ENCODE measurements at regions not wholly inside any gene's neighbourhood (a gene's known extent, or its start where the extent isn't known, plus 50 kb on each side); places are given as distances from the start of the nearest gene placed in this dataset.
"Not testable (repeated sequence)": the region's sequence is repeated elsewhere in the genome, so short reads cannot be mapped to it uniquely, and the experiment has no call there.

DNA sequence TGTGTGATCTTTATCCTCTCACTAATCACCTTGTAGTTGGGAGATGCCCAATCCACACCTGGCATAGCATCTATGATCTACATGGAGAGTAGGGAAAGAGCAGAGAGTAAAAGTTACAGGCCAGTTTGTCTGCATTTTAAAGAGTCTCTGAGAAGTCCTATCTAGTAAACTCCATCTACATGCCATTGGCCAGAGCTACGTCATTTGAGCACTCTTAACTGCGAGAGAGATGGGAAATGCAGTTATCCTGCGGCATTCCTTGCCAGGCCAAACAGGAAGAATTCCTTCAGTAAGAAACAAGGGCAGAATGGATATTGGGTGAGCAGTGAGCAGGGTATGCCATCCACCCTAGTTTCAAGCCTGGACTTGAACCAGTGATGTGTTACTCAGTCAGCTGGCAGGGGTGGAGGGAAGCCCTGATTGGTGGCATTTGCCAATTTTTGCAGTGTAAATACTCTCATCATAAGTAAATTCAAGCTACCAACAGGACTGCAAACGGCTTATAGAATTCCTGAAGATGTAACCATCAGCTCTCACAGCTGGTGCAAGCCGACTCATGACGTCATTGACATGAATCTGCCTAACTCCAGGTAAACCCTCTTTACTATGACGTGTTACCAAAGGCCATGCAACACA is 156.8 kb upstream of the MSX2 start:
- in situ Hi-C loops (cut with MboI; ENCODE audit: low sequenced_read_pairs): no loop called here

DNA sequence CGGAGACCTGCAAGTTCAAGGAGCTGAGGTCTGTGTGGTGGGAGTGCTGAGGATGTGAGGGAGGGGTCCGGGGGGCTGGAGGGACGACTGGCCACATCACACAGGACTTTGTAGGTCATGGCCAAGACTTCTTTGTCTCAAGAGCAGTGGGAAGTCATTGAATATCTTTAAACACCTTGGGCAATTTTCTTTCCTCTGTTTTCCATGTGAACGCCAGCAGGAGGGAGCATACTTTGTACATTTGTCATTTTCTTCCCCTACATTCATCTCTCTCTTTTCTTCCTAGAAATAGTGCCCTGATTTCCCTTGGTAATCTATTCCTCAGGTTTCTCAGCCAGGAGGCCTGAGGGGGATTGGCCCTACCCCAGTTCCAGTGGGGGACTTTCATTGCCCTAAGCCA is 153.7 kb upstream of the MSX2 start:
- in situ Hi-C loops (cut with MboI; ENCODE audit: low sequenced_read_pairs): no loop called here

DNA sequence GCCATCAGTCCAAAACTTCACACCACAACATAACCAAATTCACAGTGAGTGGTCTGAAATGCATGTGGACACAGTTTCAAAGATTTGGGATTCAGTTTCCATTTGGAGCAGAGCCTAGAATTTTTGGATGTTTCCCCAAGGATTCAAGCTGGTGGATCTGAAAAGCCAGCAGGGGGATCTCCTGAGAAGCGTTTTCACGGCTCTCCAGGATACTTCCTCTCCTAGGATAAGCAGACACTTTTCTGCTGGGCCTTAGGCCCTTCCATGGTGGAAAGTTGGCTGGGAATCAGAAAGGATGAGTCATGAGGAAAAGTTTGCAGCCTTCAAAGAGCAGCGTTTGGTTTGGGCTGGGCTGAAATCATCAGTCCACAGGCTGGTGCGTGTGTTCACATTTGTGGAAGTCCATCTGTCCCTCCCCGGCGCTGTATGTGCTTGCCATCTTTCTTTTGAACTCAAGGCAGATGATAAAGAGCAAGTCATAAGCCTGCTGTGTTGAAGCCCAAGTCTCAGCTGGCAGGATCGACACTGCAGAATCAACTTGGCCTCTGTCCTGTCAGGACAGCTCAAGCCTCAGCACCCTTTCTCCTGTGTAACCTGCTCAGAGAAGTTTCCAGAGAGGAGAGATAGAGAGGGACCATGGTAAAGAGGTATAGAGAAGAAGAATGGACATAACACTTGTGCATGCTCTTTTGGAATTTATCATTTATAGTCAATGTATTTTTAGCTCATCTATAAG is 152.6 kb upstream of the MSX2 start:
- in situ Hi-C loops (cut with MboI; ENCODE audit: low sequenced_read_pairs): no loop called here

DNA sequence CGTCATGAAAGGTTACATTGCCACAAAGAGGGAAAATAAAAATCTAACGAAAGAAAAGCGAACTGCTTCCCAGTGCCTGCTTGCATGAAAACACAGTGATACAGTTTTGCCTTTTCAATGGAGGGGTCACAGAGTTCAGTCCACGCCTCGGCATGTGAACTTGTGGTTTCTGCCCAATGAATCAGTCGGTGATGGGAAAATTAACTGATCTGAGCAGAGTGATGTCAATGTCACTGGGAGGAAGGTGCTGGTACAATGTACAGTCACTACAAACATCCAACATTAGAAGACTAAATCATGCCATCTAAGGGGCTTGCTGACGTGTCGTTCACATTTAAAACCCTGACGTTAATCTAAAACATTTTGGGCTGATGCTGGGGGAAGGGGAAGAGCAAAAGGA is 151.8 kb upstream of the MSX2 start:
- in situ Hi-C loops (cut with MboI; ENCODE audit: low sequenced_read_pairs): no loop called here

DNA sequence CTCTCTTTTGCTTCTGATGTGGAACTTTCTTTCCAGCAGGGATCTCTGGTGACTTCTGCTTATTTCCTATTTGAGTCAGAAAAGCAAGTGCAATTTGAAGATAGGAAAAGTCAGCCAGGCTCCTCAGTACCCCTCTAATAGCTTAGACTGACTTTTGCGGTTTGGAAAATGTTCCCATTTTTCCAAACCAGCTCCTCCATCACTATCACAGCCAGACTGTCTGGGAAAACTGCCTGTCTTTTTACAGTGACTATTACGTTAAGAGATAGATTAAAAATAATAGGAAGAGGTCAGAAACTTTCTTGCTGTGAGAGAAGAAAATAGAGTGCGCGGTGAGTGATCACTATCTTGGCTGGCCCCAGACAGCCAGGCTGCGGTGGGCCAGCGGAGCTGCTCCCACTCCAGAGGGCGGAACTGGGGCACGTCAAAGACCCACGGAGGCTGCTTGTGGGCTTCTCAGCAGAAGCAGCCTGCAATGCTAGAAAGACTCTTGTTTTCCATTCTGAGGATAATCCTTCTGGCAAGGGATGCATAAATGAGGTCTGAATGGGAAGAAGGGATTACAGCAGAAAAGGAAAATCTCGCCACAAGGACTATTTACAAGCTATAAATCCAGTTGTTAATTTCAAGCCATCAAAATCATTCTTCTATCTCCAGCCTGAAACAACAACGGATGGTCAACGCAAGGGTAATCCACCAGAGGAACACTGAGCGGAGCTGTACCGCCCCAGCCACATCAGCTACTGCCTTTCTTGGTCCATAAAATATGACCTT is 151.0 kb upstream of the MSX2 start:
- in situ Hi-C loops (cut with MboI; ENCODE audit: low sequenced_read_pairs): no loop called here

DNA sequence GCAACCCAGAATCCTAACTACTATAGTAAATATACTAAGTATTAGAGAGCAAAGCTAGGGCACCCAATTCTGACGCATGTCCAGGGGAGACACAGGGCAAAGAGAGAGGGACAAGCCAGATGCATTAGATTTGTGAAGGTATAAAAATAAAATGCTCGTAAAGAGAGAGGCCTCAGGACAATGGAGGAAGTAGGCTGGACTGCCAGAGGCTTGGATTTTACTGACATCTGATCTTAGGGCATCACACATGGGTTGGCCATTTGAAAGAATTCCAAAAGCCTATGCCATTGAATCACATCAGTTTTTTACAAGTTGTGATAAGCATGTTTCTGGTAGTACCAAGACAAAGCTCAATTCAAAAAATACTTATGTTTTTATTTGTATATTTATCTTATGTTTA is 149.3 kb upstream of the MSX2 start:
- in situ Hi-C loops (cut with MboI; ENCODE audit: low sequenced_read_pairs): no loop called here

DNA sequence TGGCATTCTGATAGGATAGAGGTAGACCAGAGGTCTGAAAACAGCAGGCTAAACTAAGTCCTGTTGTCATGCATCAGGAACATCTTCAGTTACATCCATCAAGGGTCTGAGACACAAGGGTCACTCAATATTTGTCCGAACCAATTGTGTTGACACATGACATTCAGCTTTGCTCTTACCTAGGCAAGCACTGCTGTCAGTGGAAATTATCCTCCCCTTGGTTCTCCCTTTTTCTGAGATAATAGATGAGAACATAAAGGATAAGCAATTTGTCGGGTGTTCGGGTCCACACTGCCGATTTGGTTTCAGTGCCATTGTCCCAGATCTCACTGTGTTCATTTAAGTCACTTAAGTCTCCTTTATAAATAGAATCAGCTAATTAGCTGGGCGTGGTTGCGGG is 148.3 kb upstream of the MSX2 start:
- in situ Hi-C loops (cut with MboI; ENCODE audit: low sequenced_read_pairs): no loop called here

DNA sequence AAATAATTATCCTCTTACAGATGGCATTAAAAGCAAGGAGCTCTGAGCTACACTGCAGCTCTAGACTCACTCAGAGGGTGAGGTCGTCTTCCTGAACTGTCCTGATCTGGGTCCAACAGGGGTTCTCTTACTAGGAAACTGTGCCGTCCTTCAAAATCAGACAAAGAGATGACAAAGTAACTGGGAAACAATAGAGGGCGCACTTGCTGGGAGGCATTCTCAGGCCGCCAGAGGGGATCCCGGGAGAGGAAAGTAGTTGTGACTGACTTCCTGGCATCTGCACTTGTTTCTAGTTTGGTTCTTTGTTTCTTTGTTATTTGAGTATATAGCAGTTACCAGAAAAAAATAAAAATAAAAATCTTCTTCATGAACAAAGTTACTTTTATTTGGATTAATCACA is 142.9 kb upstream of the MSX2 start:
- in situ Hi-C loops (cut with MboI; ENCODE audit: low sequenced_read_pairs): no loop called here

DNA sequence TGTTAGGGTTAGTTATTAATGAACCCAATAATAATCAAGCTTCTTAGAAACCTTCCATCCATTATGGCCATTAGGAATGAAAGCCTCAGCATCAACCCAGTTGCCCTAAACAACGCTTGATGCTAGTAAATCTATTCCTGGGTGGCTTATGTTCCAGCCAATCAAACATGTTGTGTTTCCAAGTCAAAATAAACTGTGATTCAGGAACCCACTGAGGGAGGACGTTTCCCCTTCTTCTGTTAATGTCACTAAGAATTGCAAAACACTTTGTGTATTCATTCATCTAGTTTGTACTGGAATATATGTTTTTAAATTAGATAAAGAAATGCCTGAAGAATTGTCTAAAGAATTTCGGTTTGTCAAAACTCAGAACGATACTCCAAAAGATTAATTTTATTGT is 142.5 kb upstream of the MSX2 start:
- in situ Hi-C loops (cut with MboI; ENCODE audit: low sequenced_read_pairs): no loop called here

DNA sequence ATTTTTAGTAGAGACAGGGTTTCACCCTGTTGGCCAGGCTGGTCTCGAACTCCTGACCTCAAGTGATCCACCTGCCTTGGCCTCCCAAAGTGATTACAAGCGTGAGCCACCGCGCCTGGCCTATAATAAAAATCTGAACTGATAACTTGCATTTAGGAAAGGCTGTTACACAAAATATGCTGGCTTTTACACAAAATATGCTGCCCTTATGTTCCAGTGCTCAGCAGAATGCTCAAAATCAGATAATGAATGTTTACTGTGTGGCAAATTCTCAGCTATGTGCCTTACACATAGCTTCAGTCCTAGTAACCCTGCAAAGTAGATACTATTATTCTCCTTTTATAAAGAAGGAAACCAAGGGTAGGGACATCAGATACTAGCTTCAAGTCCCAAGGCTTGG is 141.3 kb upstream of the MSX2 start:
- in situ Hi-C loops (cut with MboI; ENCODE audit: low sequenced_read_pairs): no loop called here

DNA sequence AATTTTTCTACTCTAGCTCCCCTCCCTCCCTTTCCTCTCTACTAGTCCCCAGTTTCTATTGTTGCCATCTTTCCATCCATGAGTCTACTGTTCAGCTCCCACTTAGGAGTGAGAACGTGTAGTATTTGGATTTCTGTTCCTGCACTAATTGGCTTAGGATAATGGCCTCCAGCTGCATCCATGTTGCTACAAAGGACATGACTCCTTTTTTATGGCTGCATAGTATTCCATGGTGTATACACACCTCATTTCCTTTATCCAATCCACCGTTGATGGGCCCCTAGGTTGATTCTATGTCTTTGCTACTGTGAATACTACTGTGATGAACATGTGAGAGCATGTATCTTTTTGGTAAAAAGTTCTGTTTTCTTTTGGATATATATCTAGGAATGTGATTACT is 138.9 kb upstream of the MSX2 start:
- in situ Hi-C loops (cut with MboI; ENCODE audit: low sequenced_read_pairs): no loop called here

DNA sequence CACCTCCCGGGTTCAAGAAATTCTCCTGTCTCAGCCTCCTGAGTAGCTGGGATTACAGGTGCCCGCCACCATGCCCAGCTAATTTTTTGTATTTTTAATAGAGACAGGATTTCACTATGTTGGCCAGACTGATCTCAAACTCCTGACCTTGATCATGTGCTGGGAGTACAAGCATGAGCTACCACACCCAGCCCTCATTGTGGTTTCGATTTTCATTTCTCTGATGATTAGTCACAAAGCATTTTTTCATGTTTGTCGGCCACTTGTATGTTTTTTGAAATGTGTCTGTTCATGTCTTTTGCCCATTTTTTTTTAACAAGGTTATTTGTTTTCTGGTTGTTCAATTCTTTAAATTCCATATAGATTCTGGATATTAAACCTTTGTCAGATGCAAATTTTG is 138.2 kb upstream of the MSX2 start:
- in situ Hi-C loops (cut with MboI; ENCODE audit: low sequenced_read_pairs): not testable (repeated sequence)

DNA sequence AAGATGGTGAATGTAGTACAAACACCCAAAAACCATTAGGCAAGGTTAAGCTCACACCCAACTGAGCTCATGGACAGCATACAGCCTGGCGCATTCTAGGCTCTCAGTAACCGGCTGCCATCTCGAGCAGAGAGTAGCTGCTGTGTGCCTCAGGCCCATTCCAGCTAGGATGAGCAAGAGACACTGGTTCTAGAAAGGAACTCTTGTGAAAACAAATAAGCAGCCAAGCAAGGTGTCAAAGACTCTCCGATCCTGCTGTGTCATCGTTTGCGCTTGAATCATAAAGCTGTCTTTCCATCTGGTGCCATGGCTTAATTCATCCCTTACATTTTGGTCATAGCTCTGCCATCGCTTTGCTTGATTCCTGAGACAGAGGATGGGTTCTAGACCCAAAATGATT is 135.4 kb upstream of the MSX2 start:
- in situ Hi-C loops (cut with MboI; ENCODE audit: low sequenced_read_pairs): no loop called here

DNA sequence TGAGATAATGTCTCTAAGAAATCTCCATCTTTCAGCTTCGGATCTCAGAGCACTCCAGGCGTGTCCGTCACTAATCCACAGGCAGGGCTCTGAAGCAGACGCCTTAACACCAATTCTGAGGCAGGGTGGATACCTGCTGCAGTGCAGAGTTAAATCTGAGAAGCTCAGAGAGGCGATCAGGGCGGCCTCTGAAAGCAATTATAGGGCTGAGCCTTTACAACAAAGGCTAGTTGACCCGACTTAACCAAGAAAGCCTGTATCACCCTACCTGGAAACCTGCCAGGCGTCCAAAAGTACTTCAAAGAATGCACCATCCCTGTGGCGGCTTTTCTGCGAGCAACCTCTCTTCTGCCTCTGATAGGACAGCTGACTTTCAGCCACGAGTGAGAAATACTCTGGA is 134.8 kb upstream of the MSX2 start:
- in situ Hi-C loops (cut with MboI; ENCODE audit: low sequenced_read_pairs): no loop called here

DNA sequence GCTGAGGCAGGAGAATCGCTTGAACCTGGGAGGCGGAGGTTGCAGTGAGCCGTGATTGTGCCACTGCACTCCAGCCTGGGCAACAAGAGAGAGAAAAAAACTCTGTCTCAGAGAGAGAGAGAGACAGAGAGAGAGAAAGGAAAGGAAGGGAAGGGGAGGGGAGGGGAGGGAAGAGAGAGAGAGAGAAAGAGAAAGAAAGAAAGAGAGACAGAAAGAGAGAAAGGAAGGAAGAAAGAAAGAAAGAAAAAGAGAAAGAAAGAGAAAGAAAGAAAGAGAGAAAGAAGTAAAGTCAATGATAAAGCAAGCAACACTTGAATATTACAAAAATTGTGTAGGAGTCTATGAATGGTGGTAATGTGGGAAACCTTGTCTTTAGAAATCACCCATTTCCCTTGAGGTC is 133.6 kb upstream of the MSX2 start:
- in situ Hi-C loops (cut with MboI; ENCODE audit: low sequenced_read_pairs): no loop called here

DNA sequence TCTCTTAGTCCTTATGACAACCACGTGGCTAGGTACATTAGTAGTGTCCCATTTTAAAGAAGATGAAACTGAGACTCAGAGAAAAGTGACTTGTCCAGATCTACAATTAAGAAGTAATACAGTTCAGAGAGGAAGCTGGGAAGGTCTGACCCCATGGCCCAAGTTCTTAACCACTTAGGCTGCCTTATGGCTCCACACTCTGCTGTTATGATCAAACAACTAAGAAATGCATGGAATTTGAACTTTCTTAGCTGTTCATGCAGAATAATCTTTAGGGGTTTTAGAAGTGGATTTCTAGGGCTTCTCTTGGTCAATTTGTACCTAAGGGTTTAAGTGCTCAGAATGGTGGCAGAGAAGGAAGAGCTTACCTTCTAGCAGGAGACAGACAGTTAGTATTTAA is 128.0 kb upstream of the MSX2 start:
- in situ Hi-C loops (cut with MboI; ENCODE audit: low sequenced_read_pairs): no loop called here

DNA sequence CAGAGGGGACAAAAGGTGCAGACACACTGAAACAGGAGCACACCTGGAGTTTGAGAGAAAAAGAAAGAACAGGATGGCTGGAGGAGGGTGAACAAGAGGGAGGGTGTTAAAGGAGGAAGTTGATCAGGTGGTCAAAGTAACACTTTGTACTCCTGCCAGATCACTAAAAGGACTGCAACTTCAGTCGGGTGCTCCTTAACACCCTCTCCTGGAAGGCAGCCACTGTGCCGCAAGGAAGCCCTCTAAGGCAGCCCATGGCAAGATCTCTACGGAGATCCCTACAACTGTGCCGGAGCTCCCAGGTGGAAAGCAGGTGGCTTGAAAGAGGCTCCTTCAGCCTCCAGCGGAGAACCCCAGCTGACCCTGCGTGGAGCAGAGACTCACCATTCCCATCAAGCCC is 124.4 kb upstream of the MSX2 start:
- in situ Hi-C loops (cut with MboI; ENCODE audit: low sequenced_read_pairs): no loop called here

DNA sequence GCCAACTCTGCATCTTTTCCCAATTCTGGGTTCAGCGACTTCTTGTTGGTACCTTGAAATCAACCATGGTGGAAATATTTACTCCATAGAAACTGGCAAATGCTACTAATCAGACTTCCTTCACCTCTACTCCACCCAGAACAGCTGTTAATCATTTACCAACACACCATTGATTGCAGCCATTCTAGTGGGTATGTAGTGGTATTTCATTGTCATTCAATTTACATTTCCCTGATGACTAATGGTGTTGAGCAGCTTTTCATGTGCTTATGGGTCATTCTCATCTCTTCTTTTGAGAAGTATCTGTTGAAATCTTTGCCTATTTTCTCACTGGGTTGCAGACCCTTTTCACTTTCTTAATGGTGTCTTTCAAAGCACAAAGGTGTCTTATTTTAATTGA is 122.4 kb upstream of the MSX2 start:
- in situ Hi-C loops (cut with MboI; ENCODE audit: low sequenced_read_pairs): no loop called here

DNA sequence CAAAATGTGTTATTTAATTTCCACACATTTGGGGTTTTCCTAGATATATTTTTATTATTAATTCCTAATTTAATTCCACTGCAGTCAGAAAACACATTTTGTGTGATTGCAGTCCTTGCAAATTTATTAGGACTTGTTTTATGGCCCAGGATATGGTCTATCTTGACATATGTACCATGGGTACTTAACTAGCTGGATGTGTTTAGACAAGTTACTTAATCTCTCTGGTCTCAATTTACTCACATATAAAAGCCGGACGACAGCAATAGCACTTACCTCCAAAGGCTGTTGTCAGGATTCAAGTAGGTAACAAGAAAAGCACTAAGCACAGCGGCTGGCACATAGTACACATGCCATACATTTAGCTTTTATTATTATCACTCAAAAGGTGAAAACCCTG is 118.2 kb upstream of the MSX2 start:
- in situ Hi-C loops (cut with MboI; ENCODE audit: low sequenced_read_pairs): no loop called here

DNA sequence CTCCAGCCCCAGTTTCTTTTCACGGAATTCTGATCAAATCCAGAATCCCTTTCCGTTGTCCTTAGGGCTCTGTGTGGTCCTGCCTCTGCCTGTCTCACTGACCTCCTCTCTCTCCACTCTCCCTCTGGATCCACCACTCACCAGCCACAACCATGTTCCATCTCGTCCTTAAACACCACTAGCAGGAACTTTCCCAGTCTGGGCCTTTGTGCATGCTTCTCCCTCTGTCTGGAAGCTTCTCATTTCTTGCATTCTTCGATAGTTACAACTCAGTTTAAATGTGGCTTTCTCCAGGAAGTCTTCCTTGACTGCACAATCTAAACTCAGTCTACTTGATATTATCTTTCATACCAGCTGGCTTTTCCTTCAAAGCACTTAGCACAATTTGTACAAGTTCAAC is 117.7 kb upstream of the MSX2 start:
- in situ Hi-C loops (cut with MboI; ENCODE audit: low sequenced_read_pairs): no loop called here

DNA sequence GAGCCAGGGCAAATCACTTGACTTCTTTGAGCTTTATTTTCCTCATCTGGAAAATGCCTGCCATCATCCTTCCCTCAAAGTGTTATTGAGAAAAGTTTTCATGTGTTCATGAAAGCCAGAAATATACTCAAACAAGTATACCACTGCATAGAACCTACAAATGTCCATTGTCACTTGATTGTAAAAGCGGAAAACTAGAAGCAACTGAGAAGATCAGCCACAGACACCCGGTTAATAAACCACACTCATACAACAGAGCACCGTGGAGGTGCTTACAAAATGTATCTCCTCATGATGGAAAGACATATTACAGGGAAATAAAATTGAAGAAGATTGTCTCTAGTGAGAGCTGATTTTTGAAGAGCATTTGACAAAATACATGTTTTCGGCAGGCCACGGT is 117.2 kb upstream of the MSX2 start:
- in situ Hi-C loops (cut with MboI; ENCODE audit: low sequenced_read_pairs): no loop called here

DNA sequence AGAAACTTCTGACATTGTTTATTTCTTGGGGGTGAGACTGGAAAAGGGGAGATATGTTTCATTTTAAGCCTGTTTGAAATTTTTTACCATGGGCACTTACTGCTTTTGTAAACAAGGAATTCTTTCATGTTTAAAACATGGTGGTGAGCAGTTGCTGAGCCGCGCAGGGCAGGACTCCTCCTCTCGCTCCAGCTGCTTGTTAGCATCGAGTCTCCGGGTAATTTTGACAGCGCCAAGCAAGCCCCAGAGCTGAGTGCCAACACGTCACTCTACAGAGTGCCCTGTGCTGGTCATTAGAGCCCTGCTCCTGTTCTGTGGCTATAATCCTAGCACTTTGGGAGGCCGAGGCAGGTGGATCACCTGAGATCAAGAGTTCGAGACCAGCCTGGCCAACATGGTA is 116.5 kb upstream of the MSX2 start:
- in situ Hi-C loops (cut with MboI; ENCODE audit: low sequenced_read_pairs): no loop called here

Data from HL-60/S4 treated with phorbol 12-myristate 13-acetate at 8.2 ng/mL for 4 days and 3 days (cell line).